ENCODE measurements at regions not wholly inside any gene's neighbourhood (a gene's known extent, or its start where the extent isn't known, plus 50 kb on each side); places are given as distances from the start of the nearest gene placed in this dataset.

- TF ChIP-seq BHLHE40 (IDR thresholded peaks at IDR 0.05; ENCODE audit: low read depth, low read length) (no peak), CEBPB (IDR thresholded peaks at IDR 0.05; ENCODE audit: low read depth, low read length) (no peak), FOS (IDR thresholded peaks at IDR 0.05; ENCODE audit: low read depth, low read length) (no peak), POLR2A (IDR thresholded peaks at IDR 0.05; ENCODE audit: low read depth, low read length) (no peak), CHD1 (IDR thresholded peaks at IDR 0.05; ENCODE audit: low read depth, low read length) (no peak), RAD21 (IDR thresholded peaks at IDR 0.05; ENCODE audit: low read length) (no peak), SMC3 (IDR thresholded peaks at IDR 0.05; ENCODE audit: low read depth, low read length) (no peak), RFX5 (IDR thresholded peaks at IDR 0.05; ENCODE audit: low read depth, low read length) (no peak)
- TF ChIP-seq, protein P1, sequence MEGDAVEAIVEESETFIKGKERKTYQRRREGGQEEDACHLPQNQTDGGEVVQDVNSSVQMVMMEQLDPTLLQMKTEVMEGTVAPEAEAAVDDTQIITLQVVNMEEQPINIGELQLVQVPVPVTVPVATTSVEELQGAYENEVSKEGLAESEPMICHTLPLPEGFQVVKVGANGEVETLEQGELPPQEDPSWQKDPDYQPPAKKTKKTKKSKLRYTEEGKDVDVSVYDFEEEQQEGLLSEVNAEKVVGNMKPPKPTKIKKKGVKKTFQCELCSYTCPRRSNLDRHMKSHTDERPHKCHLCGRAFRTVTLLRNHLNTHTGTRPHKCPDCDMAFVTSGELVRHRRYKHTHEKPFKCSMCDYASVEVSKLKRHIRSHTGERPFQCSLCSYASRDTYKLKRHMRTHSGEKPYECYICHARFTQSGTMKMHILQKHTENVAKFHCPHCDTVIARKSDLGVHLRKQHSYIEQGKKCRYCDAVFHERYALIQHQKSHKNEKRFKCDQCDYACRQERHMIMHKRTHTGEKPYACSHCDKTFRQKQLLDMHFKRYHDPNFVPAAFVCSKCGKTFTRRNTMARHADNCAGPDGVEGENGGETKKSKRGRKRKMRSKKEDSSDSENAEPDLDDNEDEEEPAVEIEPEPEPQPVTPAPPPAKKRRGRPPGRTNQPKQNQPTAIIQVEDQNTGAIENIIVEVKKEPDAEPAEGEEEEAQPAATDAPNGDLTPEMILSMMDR (conservative IDR thresholded peaks at IDR 0.05; ENCODE audit: low read depth, low read length): no peak
Measured at GRCh38 chr14:88941414-88941813, 117.0 kb downstream of the TTC8 start.

Measured in IMR-90 (cell line).